ENCODE measurements at regions not wholly inside any gene's neighbourhood (a gene's known extent, or its start where the extent isn't known, plus 50 kb on each side); places are given as distances from the start of the nearest gene placed in this dataset.

DNA sequence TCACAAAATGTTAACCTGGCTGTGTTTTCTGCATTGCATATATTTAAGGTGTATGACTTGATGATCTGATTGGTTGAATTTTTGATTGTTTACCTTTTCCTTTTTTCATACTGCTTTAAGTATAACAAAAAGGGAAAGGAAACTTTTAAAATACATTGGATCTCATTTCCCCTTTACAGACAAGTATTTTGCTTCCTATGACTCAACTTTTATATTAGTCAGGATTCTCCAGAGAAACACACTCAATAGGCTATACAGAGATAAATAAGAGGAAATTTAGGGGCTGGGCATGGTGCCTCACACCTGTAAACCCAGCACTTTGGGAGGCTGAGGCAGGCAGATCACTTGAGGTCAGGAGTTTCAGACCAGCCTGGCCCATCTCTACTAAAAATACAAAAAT is 205.8 kb downstream of the TJP1 start:
- TF ChIP-seq POLR2A (IDR thresholded peaks at IDR 0.05) (no peak), CTCF (IDR thresholded peaks at IDR 0.05) (no peak), EP300 (IDR thresholded peaks at IDR 0.05; ENCODE audit: low read depth) (no peak), POLR2AphosphoS5 (IDR thresholded peaks at IDR 0.05) (no peak)
